ENCODE measurements at regions not wholly inside any gene's neighbourhood (a gene's known extent, or its start where the extent isn't known, plus 50 kb on each side); places are given as distances from the start of the nearest gene placed in this dataset.

DNA sequence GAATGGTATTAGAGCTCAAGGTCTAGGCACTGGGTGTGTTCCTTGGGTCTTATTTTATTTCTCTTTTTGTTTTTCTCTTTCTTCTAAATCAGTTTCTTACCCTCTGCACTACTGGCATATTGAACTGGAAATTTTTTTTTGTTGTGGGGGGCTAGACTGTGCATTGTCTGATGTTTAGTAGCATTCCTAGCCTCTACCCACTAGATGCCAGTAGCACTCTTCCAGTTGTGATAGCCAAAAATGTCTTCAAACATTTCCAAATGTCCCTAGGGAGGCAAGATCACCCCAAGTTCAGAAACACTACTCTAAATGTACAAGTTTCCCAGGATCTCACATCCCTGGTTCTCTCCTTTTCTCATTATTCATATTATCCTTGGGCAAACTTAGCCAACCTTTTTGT lies 69.8 kb upstream of the AMOT start:
- no peak overlapping the region for H3K27ac ChIP-seq
- TF ChIP-seq, protein P1, sequence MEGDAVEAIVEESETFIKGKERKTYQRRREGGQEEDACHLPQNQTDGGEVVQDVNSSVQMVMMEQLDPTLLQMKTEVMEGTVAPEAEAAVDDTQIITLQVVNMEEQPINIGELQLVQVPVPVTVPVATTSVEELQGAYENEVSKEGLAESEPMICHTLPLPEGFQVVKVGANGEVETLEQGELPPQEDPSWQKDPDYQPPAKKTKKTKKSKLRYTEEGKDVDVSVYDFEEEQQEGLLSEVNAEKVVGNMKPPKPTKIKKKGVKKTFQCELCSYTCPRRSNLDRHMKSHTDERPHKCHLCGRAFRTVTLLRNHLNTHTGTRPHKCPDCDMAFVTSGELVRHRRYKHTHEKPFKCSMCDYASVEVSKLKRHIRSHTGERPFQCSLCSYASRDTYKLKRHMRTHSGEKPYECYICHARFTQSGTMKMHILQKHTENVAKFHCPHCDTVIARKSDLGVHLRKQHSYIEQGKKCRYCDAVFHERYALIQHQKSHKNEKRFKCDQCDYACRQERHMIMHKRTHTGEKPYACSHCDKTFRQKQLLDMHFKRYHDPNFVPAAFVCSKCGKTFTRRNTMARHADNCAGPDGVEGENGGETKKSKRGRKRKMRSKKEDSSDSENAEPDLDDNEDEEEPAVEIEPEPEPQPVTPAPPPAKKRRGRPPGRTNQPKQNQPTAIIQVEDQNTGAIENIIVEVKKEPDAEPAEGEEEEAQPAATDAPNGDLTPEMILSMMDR (conservative IDR thresholded peaks at IDR 0.05; ENCODE audit: low read depth), result no peak
- POLR2A ChIA-PET (ENCODE audit: low non-redundant PET), result no interaction called here
- CTCF ChIA-PET, result no interaction called here
- DNase-seq (ENCODE audit: low spot score), result no peak

DNA sequence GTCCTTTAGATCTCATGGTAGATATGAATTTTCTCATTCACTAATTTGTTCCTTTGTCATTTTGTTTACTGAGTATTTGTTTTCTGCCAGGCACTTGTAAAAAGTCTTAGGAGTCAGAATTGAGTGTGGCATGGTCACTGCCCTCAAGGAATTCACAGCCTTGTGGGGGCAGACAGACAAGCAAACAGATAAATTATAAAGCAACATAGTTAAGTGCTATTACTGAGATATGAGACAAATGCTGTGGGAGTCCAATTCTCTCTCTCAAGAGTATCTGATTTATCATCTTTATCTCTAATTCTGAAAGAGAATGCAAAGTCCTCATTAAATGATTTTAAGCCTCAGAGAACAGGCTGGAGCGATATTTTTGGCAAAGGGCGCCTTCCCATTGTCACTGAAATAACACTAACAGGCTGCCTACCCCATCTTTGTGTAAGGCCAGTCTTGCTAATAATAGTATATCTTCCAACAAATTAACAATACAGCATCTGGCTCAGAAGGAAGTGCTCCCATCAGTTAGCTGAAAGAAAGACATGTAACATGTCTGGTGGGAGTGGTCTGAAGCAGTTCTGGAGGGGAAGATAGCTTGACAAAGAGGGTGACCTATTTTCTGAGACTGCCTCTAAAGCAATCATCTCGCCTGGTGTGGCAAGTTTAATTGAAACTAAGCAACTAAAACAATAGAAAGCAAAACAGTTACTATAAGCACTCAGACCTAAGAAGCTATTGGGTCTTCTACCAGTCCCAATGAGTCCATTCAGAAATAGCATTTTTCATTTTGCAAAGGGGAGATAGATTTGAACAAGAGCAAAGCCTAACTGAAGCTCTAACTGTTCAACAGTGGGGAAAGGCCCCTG lies 61.5 kb upstream of the AMOT start:
- no peak overlapping the region for H3K27ac ChIP-seq
- TF ChIP-seq, protein P1 (conservative IDR thresholded peaks at IDR 0.05; ENCODE audit: low read depth), result no peak
- ChIA-PET CTCF (no interaction called here), POLR2A (ENCODE audit: low non-redundant PET) (no interaction called here)
- DNase-seq (ENCODE audit: low spot score), result no peak

DNA sequence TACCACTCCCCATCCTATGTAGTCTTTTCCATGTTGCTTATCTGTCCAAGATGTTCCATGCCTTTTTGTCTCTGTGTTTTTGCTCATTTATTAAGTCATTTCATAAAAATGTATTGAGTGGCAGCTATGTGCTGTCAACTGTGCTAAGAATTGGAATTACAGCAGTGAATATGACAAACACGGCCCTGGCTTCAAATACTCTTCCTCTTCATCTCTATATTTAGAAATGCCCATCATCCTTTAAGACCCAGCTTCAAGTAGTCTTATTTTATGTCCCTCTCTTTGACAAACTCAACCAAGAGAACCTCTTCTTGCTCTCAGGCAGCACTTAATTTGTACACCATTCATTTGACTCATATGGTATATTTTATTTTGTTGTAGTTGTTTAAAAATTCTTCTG lies 55.4 kb upstream of the AMOT start:
- CTCF ChIA-PET, result interaction anchor here (0.5 kb wide), 1 partner anchor 11 kb away, joined by 3 read pairs; no protein-coding TSS in a partner anchor
- POLR2A ChIA-PET (ENCODE audit: low non-redundant PET), result no interaction called here
- TF ChIP-seq, protein P1 (conservative IDR thresholded peaks at IDR 0.05; ENCODE audit: low read depth), result no peak
- no peak overlapping the region for H3K27ac ChIP-seq
- no peak for DNase-seq (ENCODE audit: low spot score)
